HL-60 (cell line): ENCODE measurements at regions not wholly inside any gene's neighbourhood (a gene's known extent, or its start where the extent isn't known, plus 50 kb on each side); places are given as distances from the start of the nearest gene placed in this dataset.
"Not testable (repeated sequence)": the region's sequence is repeated elsewhere in the genome, so short reads cannot be mapped to it uniquely, and the experiment has no call there.

Source experiments
- DNase-seq, 2 experiments: peaks; one replicate each; pipeline ENCODE4 v3.0.0-alpha.2; 2010 to 2020; ENCODE audit warnings: low read depth in 1 of 2, low spot score in 1 of 2
- H3K27ac ChIP-seq: fragments of 250-450 bp; sonication (Bioruptor Pico); replicated peaks from 2 replicates; pipeline ENCODE4 v1.5.1; 2020; ENCODE audit warnings: mild to moderate bottlenecking, moderate library complexity
- H3K27me3 ChIP-seq: fragments of 250-450 bp; sonication (Bioruptor Pico); 2 replicates; pipeline ENCODE4 v1.5.1; 2021; ENCODE audit warnings: mild to moderate bottlenecking, moderate library complexity; ENCODE audit not compliant: insufficient read depth, poor library complexity, severe bottlenecking
- H3K4me3 ChIP-seq: replicated peaks from 2 replicates; pipeline ENCODE4 v1.5.1; 2011; ENCODE audit warnings: mild to moderate bottlenecking, control low read depth, low read length; ENCODE audit not compliant: insufficient read depth
- GABPA ChIP-seq: IDR thresholded peaks from 2 replicates; pipeline ENCODE4 v1.6.1; 2012; ENCODE audit warnings: low read depth
- POLR2AphosphoS5 ChIP-seq: IDR thresholded peaks from 2 replicates; pipeline ENCODE4 v1.6.1; 2012; ENCODE audit warnings: low read depth
- SPI1 ChIP-seq: IDR thresholded peaks from 2 replicates; pipeline ENCODE4 v1.6.1; 2012; ENCODE audit warnings: low read depth, mild to moderate bottlenecking, borderline replicate concordance
- TF ChIP-seq, protein P1 (sequence below): IDR thresholded peaks from 2 replicates; pipeline ENCODE4 v1.6.1; 2012; ENCODE audit warnings: low read depth; ENCODE audit not compliant: insufficient replicate concordance
- TF ChIP-seq, protein P2 (sequence below): IDR thresholded peaks from one replicate; pipeline ENCODE4 v1.5.1; 2011; ENCODE audit warnings: low read length, control low read depth, inconsistent platforms; ENCODE audit not compliant: insufficient read depth

DNA sequence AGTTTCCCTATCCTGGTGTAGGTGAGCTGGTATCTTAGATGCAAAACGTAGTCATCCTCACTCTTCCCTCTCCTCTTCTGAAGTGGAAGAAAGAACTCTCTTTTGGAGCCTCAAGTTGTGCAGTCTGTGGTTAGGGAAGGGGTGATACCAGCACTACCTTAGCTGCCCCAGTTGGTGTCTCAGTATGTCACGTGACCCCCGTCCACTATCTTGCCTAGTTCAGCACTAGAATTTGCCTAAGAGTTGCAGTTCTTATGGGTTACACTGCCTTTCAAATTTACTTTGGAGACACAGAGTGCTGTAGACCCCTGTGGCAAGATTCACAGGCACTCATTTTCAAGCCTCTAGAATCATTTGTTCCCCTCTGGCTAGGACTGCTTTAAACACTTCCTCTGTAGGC lies 322.8 kb upstream of the EDA2R start:
- H3K27ac ChIP-seq = no peak overlapping the region
- H3K4me3 ChIP-seq = no peak overlapping the region
- no peak for DNase-seq
- no peaks in the 10 kb centered on the region for H3K27me3 ChIP-seq
- no peak for TF ChIP-seq SPI1
- TF ChIP-seq, protein P1, sequence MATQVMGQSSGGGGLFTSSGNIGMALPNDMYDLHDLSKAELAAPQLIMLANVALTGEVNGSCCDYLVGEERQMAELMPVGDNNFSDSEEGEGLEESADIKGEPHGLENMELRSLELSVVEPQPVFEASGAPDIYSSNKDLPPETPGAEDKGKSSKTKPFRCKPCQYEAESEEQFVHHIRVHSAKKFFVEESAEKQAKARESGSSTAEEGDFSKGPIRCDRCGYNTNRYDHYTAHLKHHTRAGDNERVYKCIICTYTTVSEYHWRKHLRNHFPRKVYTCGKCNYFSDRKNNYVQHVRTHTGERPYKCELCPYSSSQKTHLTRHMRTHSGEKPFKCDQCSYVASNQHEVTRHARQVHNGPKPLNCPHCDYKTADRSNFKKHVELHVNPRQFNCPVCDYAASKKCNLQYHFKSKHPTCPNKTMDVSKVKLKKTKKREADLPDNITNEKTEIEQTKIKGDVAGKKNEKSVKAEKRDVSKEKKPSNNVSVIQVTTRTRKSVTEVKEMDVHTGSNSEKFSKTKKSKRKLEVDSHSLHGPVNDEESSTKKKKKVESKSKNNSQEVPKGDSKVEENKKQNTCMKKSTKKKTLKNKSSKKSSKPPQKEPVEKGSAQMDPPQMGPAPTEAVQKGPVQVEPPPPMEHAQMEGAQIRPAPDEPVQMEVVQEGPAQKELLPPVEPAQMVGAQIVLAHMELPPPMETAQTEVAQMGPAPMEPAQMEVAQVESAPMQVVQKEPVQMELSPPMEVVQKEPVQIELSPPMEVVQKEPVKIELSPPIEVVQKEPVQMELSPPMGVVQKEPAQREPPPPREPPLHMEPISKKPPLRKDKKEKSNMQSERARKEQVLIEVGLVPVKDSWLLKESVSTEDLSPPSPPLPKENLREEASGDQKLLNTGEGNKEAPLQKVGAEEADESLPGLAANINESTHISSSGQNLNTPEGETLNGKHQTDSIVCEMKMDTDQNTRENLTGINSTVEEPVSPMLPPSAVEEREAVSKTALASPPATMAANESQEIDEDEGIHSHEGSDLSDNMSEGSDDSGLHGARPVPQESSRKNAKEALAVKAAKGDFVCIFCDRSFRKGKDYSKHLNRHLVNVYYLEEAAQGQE = no peak

DNA sequence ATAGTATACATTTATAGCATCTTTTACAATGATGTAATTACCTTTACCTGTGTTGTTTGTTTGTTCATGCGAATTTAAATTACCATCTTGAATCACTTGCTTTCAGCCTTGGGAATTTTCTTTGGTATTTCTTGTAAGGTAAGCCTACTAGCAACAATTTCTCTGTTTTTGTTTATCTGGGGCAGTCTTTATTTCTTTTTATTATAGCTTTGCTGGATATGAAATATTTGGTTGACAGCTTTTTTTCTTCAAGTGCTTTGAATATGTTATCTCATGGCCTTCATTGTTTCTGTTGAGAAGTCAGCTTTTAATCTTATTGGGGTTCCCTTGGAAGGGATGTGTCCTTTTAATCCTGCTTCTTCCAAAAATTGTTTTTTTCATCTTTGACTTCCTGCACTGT lies 292.8 kb upstream of the EDA2R start:
- H3K27me3 ChIP-seq = no peaks in the 10 kb centered on the region
- DNase-seq = no peak
- no peak for TF ChIP-seq POLR2AphosphoS5
- TF ChIP-seq, protein P1 = no peak
- no peak for TF ChIP-seq SPI1
- TF ChIP-seq, protein P2, sequence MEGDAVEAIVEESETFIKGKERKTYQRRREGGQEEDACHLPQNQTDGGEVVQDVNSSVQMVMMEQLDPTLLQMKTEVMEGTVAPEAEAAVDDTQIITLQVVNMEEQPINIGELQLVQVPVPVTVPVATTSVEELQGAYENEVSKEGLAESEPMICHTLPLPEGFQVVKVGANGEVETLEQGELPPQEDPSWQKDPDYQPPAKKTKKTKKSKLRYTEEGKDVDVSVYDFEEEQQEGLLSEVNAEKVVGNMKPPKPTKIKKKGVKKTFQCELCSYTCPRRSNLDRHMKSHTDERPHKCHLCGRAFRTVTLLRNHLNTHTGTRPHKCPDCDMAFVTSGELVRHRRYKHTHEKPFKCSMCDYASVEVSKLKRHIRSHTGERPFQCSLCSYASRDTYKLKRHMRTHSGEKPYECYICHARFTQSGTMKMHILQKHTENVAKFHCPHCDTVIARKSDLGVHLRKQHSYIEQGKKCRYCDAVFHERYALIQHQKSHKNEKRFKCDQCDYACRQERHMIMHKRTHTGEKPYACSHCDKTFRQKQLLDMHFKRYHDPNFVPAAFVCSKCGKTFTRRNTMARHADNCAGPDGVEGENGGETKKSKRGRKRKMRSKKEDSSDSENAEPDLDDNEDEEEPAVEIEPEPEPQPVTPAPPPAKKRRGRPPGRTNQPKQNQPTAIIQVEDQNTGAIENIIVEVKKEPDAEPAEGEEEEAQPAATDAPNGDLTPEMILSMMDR = no peak
- no peak for TF ChIP-seq GABPA
- H3K27ac ChIP-seq = no peak overlapping the region
- H3K4me3 ChIP-seq = no peak overlapping the region

DNA sequence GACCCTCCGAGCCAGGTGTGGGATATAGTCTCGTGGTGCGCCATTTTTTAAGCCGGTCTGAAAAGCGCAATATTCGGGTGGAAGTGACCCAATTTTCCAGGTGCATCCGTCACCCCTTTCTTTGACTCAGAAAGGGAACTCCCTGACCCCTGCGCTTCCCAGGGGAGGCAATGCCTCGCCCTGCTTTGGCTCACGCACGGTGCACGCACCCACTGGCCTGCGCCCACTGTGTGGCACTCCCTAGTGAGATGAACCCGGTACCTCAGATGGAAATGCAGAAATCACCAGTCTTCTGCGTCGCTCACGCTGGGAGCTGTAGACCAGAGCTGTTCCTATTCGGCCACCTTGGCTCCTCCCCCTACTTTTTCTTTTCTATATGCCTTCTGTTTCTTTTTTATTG lies 291.6 kb upstream of the EDA2R start:
- H3K27me3 ChIP-seq, H3K27ac ChIP-seq, DNase-seq, H3K4me3 ChIP-seq: not testable (repeated sequence)

DNA sequence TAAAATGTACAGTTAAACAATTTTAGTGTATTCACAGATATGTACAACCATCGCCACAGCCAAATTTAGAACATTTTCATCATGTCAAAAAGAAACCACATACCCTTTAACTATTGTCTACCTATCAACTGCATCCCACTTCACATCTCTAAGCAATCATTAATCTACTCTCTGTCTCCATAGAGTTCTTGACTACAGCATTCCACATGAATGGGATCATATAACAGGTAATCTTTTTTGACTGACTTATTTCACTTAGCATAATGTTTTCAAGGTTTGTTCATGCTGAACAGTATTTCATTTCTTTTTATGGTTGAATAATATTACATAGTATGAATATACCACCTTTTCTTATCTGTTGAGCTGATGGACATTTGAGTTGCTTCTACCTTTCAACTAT lies 281.4 kb upstream of the EDA2R start:
- H3K4me3 ChIP-seq = no peak overlapping the region
- no peaks in the 10 kb centered on the region for H3K27me3 ChIP-seq
- H3K27ac ChIP-seq = no peak overlapping the region
- TF ChIP-seq GABPA (no peak), POLR2AphosphoS5 (no peak), SPI1 (no peak)
- TF ChIP-seq, protein P2 = no peak
- TF ChIP-seq, protein P1 = no peak
- DNase-seq = no peak
